Heart left ventricle (tissue), 16 donors: ENCODE measurements at regions not wholly inside any gene's neighbourhood (a gene's known extent, or its start where the extent isn't known, plus 50 kb on each side); places are given as distances from the start of the nearest gene placed in this dataset.

Source experiments
- ATAC-seq, 4 donors: fragments of 200-7000 bp; cut with Tn5 transposase; one replicate each; pipeline ENCODE4 v1.9.1; 2020 to 2022; ENCODE audit warnings: moderate library complexity in 4 of 4, mild to moderate bottlenecking in 3 of 4, moderate number of reproducible peaks in 1 of 4
- DNase-seq, 5 donors: peaks; one replicate each; pipeline ENCODE4 v3.0.0-alpha.2; 2020
- H3K27ac ChIP-seq, 12 donors: fragments of 200-600 bp; sonication (generic) in 4 of 12; one replicate each; pipeline versions ENCODE4 v1.5.0 to v1.8.0; 2016 to 2022; ENCODE audit warnings: mild to moderate bottlenecking in 2 of 12
- H3K27me3 ChIP-seq, 9 donors: fragments of 200-600 bp; sonication (generic) in 2 of 9; one replicate each; pipeline versions ENCODE4 v1.5.1 to v1.8.0; 2016 to 2022; ENCODE audit warnings: mild to moderate bottlenecking in 3 of 9
- H3K36me3 ChIP-seq, 9 donors: fragments of 200-600 bp; sonication (generic) in 2 of 9; one replicate each; pipeline versions ENCODE4 v1.5.0 to v1.8.0; 2018 to 2022; ENCODE audit warnings: mild to moderate bottlenecking in 2 of 9
- H3K4me1 ChIP-seq, 12 donors: fragments of 200-600 bp; sonication (generic) in 4 of 12; one replicate each; pipeline versions ENCODE4 v1.5.0 to v1.8.0; 2016 to 2022; ENCODE audit warnings: mild to moderate bottlenecking in 3 of 12
- H3K4me3 ChIP-seq, 12 donors: fragments of 200-600 bp; sonication (generic) in 4 of 12; one replicate each; pipeline versions ENCODE4 v1.5.0 to v1.8.0; 2017 to 2022; ENCODE audit warnings: mild to moderate bottlenecking in 9 of 12, moderate library complexity in 4 of 12
- H3K9me3 ChIP-seq, 12 donors: fragments of 200-600 bp; sonication (generic) in 4 of 12; one replicate each; pipeline versions ENCODE4 v1.5.0 to v1.8.0; 2016 to 2022; ENCODE audit warnings: mild to moderate bottlenecking in 1 of 12
- CTCF ChIP-seq, 12 donors: fragments of 200-600 bp; sonication (generic) in 4 of 12; IDR thresholded peaks; one replicate each; pipeline versions ENCODE4 v1.5.0 to v1.8.0; 2018 to 2022; ENCODE audit warnings: antibody characterized with exemption in 12 of 12, mild to moderate bottlenecking in 5 of 12
- POLR2A ChIP-seq, 2 donors: fragments of 450-650 bp; IDR thresholded peaks; one replicate each; pipeline ENCODE4 v1.6.1; 2017; ENCODE audit warnings: antibody characterized with exemption in 2 of 2, mild to moderate bottlenecking in 2 of 2, moderate library complexity in 2 of 2
- WGBS, 4 donors: extraction: QIAGEN DNeasy Blood & Tissue Kit in 2 of 4; methylation state at CpG; one replicate each; pipeline versions ENCODE4 v1.1.5 to v1.1.7; 2013 to 2018; 5-methylcytosine and 5-hydroxymethylcytosine counted together
- intact Hi-C, 10 donors: fragments of 100-400 bp; cut with DNase I; formaldehyde crosslinking; loops; one replicate each; pipeline versions ENCODE4 v1.11.1 to v1.14.2; 2022
- donor health status: ischemic (EF 13 %, LVEDD 7.1; RV severe dilation, severe dysfunction).
- donor health status: healthy with polysubstance abuse.
- donor health status: DM: no; HTN: yes; CAD: no.
- donor health status: DM: no; HTN: no; CAD: no.
- donor health status: ischemic (EF 25% LVEDD 6.9; RV normal size, moderate dysfunction).
- donor health status: ischemic (EF 25% LVEDD 5.7; RV mildly dilated, moderate dysfunction).
- donor health status: healthy.
- donor health status: DM: yes; HTN: yes; CAD: no.
- donor health status: ischemic (EF 35%, LVEDD 5.7; RV mildly dilated, moderate dysfunction).
- donor health status: nonischemic (EF 11% LVEDD 7.7; RV severe dilation, severe dysfunction).
- donor health status: DM: yes; HTN: yes; CAD: no.
- donor health status: PGD.
- donor health status: ischemic (EF 29% LVEDD 5.4; RV normal size, mild dysfunction).
- donor health status: nonischemic (EF 23%, LVEDD 6.1; RV moderate dilation, normal function).

- Histone ChIP-seq H3K27ac (no peak overlapping the region), H3K9me3 (no peaks in the 10 kb centered on the region), H3K4me1 (no peaks in the 10 kb centered on the region), H3K4me3 (peak overlapping the region in 6 of 12 donors; percentile 3 to 41 (median 22)), H3K27me3 (no peaks in the 10 kb centered on the region), H3K36me3 (no peaks in the 10 kb centered on the region)
- ATAC-seq (no peak), DNase-seq (no peak)
- WGBS, 4 donors = 30 to 44% (median 38%) methylated on average over 6 of the region's 6 CpGs
- intact Hi-C loops = no loop called here
- TF ChIP-seq CTCF (IDR thresholded peaks at IDR 0.05) = no peak
- TF ChIP-seq POLR2A (IDR thresholded peaks at IDR 0.05) = no peak
These were observed 74.2 kb upstream of the FBXL7 start for GRCh38 chr5:15425766-15426165.

GRCh38 chr5:15424769-15425168 lies 75.2 kb upstream of the FBXL7 start:
- intact Hi-C loops = no loop called here
- Histone ChIP-seq H3K9me3 (no peaks in the 10 kb centered on the region), H3K4me1 (peaks cover 0 to 5% (median 0%) of the 10 kb centered on the region in 12 donors), H3K4me3 (no peak overlapping the region), H3K36me3 (no peaks in the 10 kb centered on the region), H3K27ac (no peak overlapping the region), H3K27me3 (no peaks in the 10 kb centered on the region)
- TF ChIP-seq POLR2A (IDR thresholded peaks at IDR 0.05) (no peak), CTCF (IDR thresholded peaks at IDR 0.05) (no peak)
- ATAC-seq (no peak), DNase-seq (no peak)
- 89 to 95% (median 92%) methylated on average over 3 of the region's 3 CpGs for WGBS, 4 donors

- TF ChIP-seq POLR2A (IDR thresholded peaks at IDR 0.05) = no peak
- no peak for TF ChIP-seq CTCF (IDR thresholded peaks at IDR 0.05)
- Histone ChIP-seq H3K27me3 (no peaks in the 10 kb centered on the region), H3K4me1 (peaks cover 0 to 5% (median 0%) of the 10 kb centered on the region in 12 donors), H3K9me3 (no peaks in the 10 kb centered on the region), H3K27ac (peak overlapping the region in 2 of 12 donors; percentile 3 to 37), H3K4me3 (no peak overlapping the region), H3K36me3 (no peaks in the 10 kb centered on the region)
- ATAC-seq = peak; percentile 69 to 87 (median 77)
- intact Hi-C loops = no loop called here
- no peak for DNase-seq
- WGBS, 4 donors = 52 to 71% (median 58%) methylated on average over 4 of the region's 4 CpGs
These were observed 78.0 kb upstream of the FBXL7 start for GRCh38 chr5:15421921-15422412.

GRCh38 chr5:15421381-15421780 lies 78.6 kb upstream of the FBXL7 start:
- TF ChIP-seq CTCF (IDR thresholded peaks at IDR 0.05) (no peak), POLR2A (IDR thresholded peaks at IDR 0.05) (no peak)
- ATAC-seq = no peak
- Histone ChIP-seq H3K27ac (peak overlapping the region in 1 of 12 donors; percentile 37), H3K4me3 (no peak overlapping the region), H3K9me3 (no peaks in the 10 kb centered on the region), H3K27me3 (no peaks in the 10 kb centered on the region), H3K4me1 (peaks cover 0 to 5% (median 0%) of the 10 kb centered on the region in 12 donors), H3K36me3 (no peaks in the 10 kb centered on the region)
- intact Hi-C loops = no loop called here
- DNase-seq = no peak
- 73 to 85% (median 82%) methylated on average over 3 of the region's 3 CpGs for WGBS, 4 donors
